ENCODE measurements at regions not wholly inside any gene's neighbourhood (a gene's known extent, or its start where the extent isn't known, plus 50 kb on each side); places are given as distances from the start of the nearest gene placed in this dataset.

DNA sequence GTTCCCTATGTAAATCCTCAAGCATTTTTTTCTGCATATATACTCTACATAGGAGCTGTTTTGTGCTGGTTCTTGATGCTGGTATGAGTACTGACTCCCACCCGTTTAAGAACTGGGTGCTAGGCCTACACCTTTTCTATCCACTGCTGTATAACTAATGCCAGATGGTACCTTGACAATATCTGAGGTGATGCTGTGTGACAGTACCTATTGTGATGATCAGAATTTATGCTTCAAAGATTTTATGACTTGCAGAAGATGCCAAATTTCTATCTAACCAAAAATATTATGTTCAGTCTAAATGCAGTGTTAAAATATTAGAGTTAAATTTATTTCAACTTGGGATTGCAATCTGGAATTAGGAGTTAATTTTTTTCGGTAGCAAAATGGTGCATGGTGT is 272.3 kb upstream of the NOVA1 start:
- H3K36me3 ChIP-seq (ENCODE audit: control insufficient read depth in 2 of 2, insufficient read depth in 1 of 2, low read length in 2 of 2) = no peaks in the 10 kb centered on the region
- ChIA-PET POLR2A (no interaction called here), CTCF (no interaction called here)
- no peak overlapping the region for H3K27ac ChIP-seq (ENCODE audit: extremely low read depth, low read depth, low read length)
- no peaks in the 10 kb centered on the region for H3K4me1 ChIP-seq (ENCODE audit: control insufficient read depth, insufficient read depth, low read length)
- no peak overlapping the region for H3K4me3 ChIP-seq (ENCODE audit: low read depth, low read length)
- TF ChIP-seq MYNN (tag by site-specific recombination; IDR thresholded peaks at IDR 0.05; ENCODE audit: borderline replicate concordance) (no peak), ZNF48 (tag by site-specific recombination; IDR thresholded peaks at IDR 0.05) (no peak), HOXD13 (CRISPR knock-in tag; IDR thresholded peaks at IDR 0.05; ENCODE audit: borderline replicate concordance) (no peak), ZNF776 (tag by site-specific recombination; IDR thresholded peaks at IDR 0.05; ENCODE audit: borderline replicate concordance) (no peak), ZNF266 (tag by site-specific recombination; IDR thresholded peaks at IDR 0.05; ENCODE audit: low read depth) (no peak), ZBTB21 (tag by site-specific recombination; IDR thresholded peaks at IDR 0.05) (no peak), ZFP69B (tag by site-specific recombination; IDR thresholded peaks at IDR 0.05) (no peak), ZNF211 (tag by site-specific recombination; IDR thresholded peaks at IDR 0.05; ENCODE audit: low read depth) (no peak), SETDB1 (IDR thresholded peaks at IDR 0.05; ENCODE audit: insufficient read length, low read length) (no peak), ZNF202 (tag by site-specific recombination; IDR thresholded peaks at IDR 0.05; ENCODE audit: borderline replicate concordance) (no peak), ZNF221 (tag by site-specific recombination; IDR thresholded peaks at IDR 0.05; ENCODE audit: borderline replicate concordance) (no peak), YY1 (tag by site-specific recombination; IDR thresholded peaks at IDR 0.05) (no peak), ZNF558 (tag by site-specific recombination; IDR thresholded peaks at IDR 0.05) (no peak), GLI4 (tag by site-specific recombination; IDR thresholded peaks at IDR 0.05) (no peak)
- TF ChIP-seq, protein P1, sequence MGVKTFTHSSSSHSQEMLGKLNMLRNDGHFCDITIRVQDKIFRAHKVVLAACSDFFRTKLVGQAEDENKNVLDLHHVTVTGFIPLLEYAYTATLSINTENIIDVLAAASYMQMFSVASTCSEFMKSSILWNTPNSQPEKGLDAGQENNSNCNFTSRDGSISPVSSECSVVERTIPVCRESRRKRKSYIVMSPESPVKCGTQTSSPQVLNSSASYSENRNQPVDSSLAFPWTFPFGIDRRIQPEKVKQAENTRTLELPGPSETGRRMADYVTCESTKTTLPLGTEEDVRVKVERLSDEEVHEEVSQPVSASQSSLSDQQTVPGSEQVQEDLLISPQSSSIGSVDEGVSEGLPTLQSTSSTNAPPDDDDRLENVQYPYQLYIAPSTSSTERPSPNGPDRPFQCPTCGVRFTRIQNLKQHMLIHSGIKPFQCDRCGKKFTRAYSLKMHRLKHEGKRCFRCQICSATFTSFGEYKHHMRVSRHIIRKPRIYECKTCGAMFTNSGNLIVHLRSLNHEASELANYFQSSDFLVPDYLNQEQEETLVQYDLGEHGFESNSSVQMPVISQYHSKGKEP (tag by site-specific recombination; IDR thresholded peaks at IDR 0.05) = no peak
- TF ChIP-seq, protein P2, sequence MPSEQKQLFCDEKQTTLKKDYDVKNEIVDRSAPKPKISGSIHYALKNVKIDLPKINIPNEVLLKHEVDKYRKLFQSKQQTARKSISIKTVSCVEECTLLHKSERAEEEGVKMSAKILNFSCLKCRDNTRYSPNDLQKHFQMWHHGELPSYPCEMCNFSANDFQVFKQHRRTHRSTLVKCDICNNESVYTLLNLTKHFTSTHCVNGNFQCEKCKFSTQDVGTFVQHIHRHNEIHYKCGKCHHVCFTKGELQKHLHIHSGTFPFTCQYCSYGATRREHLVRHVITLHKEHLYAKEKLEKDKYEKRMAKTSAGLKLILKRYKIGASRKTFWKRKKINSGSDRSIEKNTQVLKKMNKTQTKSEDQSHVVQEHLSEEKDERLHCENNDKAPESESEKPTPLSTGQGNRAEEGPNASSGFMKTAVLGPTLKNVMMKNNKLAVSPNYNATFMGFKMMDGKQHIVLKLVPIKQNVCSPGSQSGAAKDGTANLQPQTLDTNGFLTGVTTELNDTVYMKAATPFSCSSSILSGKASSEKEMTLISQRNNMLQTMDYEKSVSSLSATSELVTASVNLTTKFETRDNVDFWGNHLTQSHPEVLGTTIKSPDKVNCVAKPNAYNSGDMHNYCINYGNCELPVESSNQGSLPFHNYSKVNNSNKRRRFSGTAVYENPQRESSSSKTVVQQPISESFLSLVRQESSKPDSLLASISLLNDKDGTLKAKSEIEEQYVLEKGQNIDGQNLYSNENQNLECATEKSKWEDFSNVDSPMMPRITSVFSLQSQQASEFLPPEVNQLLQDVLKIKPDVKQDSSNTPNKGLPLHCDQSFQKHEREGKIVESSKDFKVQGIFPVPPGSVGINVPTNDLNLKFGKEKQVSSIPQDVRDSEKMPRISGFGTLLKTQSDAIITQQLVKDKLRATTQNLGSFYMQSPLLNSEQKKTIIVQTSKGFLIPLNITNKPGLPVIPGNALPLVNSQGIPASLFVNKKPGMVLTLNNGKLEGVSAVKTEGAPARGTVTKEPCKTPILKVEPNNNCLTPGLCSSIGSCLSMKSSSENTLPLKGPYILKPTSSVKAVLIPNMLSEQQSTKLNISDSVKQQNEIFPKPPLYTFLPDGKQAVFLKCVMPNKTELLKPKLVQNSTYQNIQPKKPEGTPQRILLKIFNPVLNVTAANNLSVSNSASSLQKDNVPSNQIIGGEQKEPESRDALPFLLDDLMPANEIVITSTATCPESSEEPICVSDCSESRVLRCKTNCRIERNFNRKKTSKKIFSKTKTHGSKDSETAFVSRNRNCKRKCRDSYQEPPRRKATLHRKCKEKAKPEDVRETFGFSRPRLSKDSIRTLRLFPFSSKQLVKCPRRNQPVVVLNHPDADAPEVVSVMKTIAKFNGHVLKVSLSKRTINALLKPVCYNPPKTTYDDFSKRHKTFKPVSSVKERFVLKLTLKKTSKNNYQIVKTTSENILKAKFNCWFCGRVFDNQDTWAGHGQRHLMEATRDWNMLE (tag by site-specific recombination; conservative IDR thresholded peaks at IDR 0.05; ENCODE audit: low read depth) = no peak
- TF ChIP-seq, protein P3, sequence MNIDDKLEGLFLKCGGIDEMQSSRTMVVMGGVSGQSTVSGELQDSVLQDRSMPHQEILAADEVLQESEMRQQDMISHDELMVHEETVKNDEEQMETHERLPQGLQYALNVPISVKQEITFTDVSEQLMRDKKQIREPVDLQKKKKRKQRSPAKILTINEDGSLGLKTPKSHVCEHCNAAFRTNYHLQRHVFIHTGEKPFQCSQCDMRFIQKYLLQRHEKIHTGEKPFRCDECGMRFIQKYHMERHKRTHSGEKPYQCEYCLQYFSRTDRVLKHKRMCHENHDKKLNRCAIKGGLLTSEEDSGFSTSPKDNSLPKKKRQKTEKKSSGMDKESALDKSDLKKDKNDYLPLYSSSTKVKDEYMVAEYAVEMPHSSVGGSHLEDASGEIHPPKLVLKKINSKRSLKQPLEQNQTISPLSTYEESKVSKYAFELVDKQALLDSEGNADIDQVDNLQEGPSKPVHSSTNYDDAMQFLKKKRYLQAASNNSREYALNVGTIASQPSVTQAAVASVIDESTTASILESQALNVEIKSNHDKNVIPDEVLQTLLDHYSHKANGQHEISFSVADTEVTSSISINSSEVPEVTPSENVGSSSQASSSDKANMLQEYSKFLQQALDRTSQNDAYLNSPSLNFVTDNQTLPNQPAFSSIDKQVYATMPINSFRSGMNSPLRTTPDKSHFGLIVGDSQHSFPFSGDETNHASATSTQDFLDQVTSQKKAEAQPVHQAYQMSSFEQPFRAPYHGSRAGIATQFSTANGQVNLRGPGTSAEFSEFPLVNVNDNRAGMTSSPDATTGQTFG (tag by site-specific recombination; IDR thresholded peaks at IDR 0.05; ENCODE audit: borderline replicate concordance) = no peak
- TF ChIP-seq, protein P4, sequence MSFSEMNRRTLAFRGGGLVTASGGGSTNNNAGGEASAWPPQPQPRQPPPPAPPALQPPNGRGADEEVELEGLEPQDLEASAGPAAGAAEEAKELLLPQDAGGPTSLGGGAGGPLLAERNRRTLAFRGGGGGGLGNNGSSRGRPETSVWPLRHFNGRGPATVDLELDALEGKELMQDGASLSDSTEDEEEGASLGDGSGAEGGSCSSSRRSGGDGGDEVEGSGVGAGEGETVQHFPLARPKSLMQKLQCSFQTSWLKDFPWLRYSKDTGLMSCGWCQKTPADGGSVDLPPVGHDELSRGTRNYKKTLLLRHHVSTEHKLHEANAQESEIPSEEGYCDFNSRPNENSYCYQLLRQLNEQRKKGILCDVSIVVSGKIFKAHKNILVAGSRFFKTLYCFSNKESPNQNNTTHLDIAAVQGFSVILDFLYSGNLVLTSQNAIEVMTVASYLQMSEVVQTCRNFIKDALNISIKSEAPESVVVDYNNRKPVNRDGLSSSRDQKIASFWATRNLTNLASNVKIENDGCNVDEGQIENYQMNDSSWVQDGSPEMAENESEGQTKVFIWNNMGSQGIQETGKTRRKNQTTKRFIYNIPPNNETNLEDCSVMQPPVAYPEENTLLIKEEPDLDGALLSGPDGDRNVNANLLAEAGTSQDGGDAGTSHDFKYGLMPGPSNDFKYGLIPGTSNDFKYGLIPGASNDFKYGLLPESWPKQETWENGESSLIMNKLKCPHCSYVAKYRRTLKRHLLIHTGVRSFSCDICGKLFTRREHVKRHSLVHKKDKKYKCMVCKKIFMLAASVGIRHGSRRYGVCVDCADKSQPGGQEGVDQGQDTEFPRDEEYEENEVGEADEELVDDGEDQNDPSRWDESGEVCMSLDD (tag by site-specific recombination; IDR thresholded peaks at IDR 0.05) = no peak
- no peaks in the 10 kb centered on the region for H3K9me3 ChIP-seq (ENCODE audit: control insufficient read depth, insufficient read depth, low read depth, low read length)

Data from HEK293 (cell line).